Head of caudate nucleus (tissue), 42 donors: ENCODE measurements at regions not wholly inside any gene's neighbourhood (a gene's known extent, or its start where the extent isn't known, plus 50 kb on each side); places are given as distances from the start of the nearest gene placed in this dataset.

ENCODE experiments used
- DNase-seq, 42 donors: peaks; one replicate each; pipeline versions ENCODE4 v3.0.0 to v3.0.0-alpha.2; 2020 to 2021; ENCODE audit warnings: mixed read lengths in 7 of 42
- intact Hi-C: fragments of 100-400 bp; cut with DNase I; formaldehyde crosslinking; loops from one replicate; pipeline ENCODE4 v1.15.0; 2022

DNA sequence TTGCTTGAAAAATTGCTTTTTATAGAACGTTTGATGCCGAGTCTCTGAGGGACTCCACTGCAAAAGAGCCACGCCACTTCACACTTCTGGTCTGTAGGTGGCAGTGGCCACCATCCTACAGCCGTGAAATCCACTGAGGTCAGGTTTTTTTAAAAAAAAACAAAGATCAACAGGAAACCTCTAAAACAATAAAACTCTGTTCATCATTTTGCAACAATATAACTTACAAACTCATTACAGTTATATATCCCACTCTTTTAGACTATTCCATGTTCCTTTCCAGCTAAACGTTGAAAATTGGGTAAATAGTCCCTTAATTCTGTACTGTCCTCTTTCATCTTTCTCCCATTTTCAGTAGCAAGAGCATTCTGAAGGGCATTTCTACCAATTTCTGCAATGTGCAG is 64.6 kb upstream of the FMN2 start:
- peak; percentile 31 to 80 (median 58) for DNase-seq
- intact Hi-C loops, result no loop called here

DNA sequence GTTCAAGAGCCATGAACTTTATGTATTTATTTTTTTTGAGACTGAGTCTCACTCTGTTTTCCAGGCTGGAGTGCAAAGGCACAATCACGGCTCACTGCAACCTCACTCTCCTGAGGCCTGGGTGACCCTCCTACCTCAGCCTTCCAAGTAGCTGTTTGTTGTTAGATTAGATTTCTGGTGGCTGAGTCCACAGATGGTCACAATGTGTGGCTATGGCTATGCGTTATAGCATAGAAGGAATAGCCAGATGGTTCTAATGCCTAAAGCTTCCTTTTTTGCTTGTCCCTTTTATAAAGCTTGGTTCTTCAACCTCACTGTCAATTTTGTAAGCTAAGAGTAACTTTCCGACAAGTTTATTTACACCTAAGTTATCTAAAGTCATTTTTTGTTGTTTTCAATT is 62.3 kb upstream of the FMN2 start:
- no peak for DNase-seq
- intact Hi-C loops, result no loop called here

DNA sequence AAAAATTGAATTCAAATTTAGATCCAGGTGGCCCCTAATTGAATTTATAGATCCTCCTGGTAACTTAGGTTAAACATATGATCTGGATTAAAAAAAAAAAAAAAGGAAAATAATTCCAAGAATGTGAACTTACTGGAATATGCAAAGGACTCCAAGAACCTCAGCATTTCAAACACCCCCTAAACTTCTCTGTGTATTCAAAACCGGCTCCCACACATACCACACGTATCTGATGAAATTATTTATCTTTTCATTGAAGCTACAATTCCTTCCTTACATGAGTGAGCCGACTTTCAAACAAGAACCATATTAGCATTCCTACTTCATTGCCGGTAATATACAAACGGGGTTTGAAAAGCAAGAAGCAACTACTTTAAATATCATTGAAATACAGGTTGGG is 61.4 kb upstream of the FMN2 start:
- intact Hi-C loops, result no loop called here
- DNase-seq, result no peak

DNA sequence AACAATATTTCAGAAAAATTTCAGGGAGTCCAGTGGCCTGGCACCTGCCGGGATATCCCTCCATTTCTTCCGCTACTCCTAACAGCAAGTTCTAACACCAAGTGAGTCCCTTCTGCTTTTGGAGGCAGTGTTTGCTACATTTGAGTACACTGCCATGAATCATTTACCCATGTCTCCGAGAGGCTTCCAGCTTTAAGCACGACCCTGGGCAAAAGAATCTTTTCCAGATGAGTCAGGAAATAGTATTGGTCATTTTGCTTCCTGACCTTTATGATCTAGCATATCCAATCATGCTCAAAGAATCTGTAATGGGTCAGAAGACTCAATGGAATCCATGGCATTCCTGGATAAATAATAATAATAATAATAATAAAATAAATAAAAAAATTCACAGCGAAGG is 60.7 kb upstream of the FMN2 start:
- no peak for DNase-seq
- intact Hi-C loops, result no loop called here

DNA sequence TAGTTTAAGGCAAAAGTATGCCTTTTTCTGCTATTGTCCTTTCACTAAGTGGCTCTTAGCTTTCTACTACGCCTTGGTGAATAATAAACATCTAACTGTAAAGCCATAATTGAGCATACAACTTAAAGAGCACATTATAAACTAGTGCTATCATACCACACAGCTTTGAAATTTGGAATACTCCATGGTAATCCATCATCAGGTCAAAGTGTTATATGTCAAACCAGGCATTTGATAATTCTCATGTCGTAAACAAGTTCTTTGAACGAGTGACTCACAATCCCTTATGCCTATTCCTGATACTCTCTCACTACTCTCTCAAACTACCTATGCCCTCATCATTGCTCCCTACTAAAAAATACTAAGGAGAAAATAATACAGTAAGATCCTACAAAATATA is 60.3 kb upstream of the FMN2 start:
- intact Hi-C loops, result no loop called here

DNA sequence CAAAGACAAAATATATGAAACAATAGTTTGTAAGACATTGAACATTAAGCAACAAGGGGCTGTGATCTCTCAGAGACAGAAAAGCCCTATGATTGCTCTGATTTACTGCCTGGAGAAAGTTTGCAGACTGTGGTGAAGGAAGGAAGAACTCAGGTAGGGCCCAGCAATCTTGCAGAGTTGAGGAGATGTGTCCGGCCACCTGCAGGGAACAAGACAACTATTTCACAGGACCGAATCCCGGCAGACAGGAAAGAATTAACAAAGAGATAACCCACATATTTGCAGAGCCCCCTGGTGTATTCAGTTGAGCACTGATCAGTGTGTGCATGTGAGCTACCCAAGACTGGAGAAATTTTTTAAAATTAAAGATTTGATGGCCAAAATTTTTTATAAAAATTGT is 58.3 kb upstream of the FMN2 start:
- intact Hi-C loops, result no loop called here

More for the DNA sequence above, 60.3 kb upstream of the FMN2 start:
- DNase-seq, result no peak

DNA sequence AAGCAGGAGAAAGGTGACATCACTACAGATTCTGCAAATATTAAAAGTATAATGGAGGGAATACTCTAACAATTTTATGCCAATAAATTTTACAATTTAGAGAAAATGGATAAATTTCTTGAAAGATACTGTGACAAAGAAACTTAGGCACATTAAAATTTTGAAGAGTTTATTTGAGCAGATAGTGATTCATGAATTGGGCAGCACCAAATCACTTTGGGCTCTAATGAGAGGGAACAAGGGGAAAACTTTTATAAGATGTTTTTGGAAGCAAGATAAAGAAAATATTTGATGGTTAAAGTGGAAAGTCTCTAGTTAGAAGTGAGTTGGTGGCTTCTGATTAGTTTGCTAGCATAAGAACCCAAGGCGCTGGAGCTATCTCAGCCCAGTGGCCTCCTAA is 55.2 kb upstream of the FMN2 start:
- no peak for DNase-seq
- intact Hi-C loops, result no loop called here

More for the DNA sequence above, 58.3 kb upstream of the FMN2 start:
- no peak for DNase-seq
